GM21526 (cell line): ENCODE measurements at regions not wholly inside any gene's neighbourhood (a gene's known extent, or its start where the extent isn't known, plus 50 kb on each side); places are given as distances from the start of the nearest gene placed in this dataset.
"Not testable (repeated sequence)": the region's sequence is repeated elsewhere in the genome, so short reads cannot be mapped to it uniquely, and the experiment has no call there.

ENCODE experiments used
- ATAC-seq: cut with Tn5 transposase; IDR thresholded peaks from one replicate; pipeline ENCODE4 v1.9.1; 2021; ENCODE audit warnings: moderate library complexity; ENCODE audit not compliant: unreplicated experiment, low FRiP score

GRCh38 chr5:112532654-112533360 is 113.7 kb upstream of the EPB41L4A start:
- ATAC-seq = no peak

DNA sequence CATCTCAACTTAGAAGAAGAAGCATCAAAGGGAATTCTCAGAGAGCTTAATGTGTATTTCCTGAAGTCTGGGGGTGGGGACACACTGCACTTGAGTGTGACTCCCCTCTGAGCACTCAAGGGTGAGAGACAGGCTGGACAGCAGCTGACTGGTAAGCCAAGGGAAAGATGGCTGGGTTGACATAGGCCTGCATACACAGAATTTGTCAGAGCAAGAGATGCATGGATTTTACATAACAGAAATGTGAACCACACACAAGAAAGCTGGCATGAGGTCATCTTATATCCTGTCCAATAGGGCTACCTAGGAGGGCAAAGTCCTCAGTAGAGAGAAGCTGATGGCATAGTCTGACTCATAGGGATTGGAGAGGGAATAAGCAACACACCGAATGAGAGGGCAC is 114.3 kb upstream of the EPB41L4A start:
- no peak for ATAC-seq

DNA sequence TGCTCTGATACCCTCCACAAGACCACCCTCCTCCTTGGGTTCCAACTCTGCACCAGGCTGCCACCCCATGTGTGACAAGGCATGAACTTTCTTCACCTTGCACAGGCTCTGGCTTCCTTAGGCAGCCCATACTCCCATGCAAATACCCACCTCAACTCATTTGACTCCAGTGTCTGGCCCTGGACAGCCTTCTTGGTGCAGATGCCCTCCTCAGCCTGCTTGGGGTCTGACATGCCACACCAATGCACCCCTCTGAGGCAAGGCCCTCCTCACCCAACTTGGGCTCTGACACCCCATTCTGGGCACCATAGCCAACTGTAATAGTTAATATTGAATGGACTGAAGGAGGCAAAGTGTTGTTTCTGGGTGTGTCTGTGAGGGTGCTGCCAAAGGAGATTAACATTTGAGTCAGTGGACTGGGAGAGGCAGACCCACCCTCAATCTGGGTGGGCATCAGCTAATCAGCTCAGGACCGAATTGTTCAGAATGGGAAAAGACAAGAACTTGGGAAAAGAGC is 115.0 kb upstream of the EPB41L4A start:
- no peak for ATAC-seq

DNA sequence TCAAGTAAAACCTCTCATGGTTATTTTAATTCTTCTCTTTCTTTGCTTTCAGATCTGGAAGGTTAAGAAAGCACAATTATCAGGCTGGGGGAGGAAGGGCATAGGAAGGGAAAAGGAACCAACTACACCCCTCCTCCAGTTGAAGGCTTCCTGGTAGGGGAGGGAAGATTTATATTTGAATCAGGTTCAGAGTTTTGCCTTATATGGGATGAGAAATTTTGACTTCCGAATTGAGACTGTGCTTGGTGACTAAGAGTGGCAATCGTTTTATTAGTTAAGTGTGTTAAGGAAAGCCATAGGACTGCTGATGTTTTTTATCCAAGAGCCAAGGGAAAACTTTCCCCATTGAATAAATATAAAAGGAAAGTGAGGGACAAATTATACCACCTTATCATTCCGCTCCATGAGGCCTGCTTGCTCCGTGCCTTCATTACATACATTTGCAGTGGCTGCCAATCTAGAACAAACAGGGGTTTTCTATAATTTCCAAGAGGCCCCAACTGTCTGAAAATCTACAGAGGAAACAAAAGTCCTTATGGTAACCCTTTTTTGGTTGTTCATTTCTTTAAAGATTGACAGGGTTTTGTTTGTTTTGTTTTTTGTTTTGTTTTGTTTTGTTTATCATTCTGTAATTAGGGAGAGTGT is 115.7 kb upstream of the EPB41L4A start:
- ATAC-seq = no peak

- no peak for ATAC-seq
Observed at GRCh38 chr5:112535356-112535755, 116.3 kb upstream of the EPB41L4A start.

DNA sequence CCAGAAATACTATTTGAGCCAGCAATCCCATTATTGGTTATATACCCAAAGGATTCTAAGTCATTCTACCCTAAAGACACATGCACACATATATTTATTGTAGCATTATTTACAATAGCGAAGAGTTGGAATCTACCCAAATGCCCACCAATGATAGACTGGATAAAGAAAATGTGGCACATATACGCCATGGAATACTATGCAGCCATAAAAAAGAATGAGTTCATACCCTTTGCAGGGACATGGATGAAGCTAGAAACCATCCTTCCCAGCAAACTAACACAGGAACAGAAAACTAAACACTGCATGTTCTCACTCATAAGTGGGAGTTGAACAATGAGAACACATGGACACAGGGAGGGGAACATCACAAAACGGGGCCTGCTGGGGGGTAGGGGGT is 125.5 kb upstream of the EPB41L4A start:
- ATAC-seq = not testable (repeated sequence)

DNA sequence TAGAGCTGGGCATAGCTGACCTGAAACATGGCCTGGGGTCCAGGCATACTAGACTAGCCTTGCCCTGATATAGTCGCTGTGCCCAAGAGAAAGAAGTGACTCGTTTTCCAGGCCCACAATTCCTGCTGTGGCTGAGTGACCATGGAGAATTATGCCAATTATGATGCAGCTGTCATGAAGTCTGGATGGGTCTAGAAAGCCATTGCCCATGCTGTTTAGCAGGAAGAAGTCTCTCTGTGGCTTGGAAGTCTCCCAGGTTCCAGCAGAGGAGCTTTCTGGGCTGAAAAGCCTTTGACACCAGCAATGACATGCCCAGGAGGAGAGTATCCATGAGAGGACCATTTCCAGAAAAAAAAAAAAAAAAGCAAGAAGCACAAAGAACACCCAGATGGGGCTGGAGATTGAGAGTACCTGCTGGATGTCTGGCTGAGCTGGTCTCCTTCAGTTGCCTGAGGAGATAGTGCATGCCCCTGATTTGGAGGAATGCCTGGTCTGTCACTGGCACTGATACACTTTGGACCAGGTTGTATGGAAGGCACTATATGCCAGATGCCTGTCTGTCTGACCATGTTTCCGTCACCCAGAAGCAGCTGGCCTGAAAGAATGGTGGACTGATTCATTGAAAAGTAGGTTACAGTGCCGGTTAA is 128.0 kb upstream of the EPB41L4A start:
- ATAC-seq = no peak

DNA sequence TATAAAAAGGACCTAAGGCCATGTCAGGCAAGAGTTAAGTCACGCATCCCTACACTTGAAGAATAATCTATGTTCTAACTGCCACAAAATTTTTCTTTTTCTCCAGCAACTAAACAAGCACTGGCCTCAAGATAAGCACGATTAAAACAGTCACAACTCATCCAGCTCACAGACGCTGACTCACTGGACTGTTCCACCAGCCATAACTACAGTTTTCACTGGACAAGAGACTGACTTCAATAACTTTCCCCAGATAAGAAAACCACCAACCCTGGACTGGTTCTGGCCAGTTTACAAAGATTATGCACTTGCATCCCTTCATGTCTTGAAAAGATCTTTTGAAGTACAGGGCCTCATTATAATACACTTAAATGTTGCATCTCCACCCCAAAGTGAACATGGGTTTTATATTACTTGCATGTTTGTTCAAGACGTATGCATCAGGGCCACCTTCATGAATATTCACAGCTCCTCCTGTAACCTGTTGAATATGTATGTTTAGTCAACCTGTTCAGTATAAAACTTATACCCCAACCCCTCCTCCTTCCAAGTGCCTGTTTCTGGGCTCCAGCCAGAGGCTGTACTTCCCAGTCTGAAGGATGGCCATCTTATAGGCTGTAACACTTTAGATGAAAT is 129.3 kb upstream of the EPB41L4A start:
- no peak for ATAC-seq

DNA sequence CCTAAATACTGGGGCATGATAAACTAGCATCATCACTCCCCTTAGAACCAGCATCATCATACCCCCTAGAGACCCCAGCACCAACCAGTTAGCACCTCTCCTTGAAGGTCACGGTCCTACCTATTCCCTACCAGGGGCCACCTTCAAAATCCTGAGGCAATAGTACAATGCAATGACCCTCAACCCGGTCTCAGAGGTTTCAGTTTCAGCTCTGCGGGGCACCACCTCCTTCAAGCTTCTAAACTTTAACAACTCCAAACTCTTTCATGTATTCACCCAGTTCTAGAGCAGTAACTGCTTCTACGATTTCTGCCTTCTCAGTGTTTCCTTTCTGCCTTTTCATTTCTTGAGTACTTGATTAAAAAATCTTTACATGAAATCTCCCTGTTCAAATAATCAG is 130.1 kb upstream of the EPB41L4A start:
- peak; percentile 46 for ATAC-seq

- ATAC-seq = peak; percentile 41
Observed at GRCh38 chr5:112549605-112550166, 130.6 kb upstream of the EPB41L4A start.

DNA sequence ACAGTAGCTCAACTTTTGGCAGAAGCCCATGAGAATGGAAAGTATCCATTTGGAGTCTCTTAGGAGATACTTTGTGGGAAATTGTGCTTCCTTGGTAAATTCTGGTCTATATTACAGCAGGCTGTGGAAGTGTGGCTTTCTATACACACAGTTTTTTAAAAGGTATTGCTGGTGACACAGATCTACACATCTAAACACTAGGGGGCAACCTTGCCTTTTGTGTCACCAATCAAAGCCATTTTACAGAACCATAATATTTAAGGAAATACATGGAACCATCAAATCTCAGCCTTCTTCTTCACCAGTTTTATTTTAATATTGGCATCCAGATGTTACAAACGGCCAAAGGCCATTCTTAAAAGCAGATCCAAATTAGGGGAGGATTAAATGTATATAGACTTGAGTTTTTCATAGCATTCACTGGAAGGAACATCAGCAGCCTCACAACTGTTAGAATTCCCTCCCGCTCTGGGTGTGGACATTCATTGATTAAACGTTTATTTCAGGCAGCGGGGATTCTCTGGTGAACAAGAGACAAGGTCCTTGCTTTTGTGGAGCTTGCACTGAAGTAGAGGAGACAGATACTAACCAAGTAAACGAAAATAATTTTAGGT is 132.4 kb upstream of the EPB41L4A start:
- ATAC-seq = peak; percentile 55

DNA sequence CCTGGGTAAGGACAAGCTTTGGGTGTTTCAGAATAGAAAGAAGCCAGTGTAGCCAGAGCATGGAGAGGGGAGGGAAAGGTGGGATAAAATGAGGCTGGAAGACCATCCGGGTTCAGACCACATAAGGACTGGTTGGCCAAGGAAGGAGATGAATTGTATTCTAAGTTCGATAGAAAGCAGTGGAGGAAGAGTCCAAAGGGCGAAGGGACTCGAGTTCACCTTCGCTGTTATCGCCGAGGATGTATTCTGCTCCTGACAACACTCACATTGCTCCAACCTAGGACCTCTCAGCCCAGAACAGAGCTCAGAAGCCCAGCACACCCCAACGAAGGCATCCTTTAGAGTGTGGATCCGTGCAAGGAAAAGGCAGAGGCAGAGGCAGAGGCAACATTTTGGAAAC is 133.1 kb upstream of the EPB41L4A start:
- ATAC-seq = no peak

DNA sequence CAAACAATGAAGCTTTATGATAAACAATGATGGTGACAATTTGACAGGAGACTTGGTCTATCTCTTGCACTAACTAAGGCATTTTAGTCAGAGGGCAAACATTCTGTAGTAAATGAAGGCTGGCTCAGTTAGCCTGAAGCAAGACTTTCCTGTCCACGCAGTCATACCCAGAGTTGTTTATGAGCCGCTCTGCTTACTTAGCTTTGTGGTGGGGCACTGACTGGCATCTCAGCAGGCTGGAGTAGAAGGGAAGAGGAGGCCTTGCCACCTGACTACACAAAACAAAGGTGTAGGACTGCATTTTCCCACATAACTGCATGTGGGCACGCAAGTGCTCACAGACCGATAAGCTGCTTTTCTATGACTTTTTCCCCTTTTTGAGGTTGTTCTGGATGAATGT is 133.7 kb upstream of the EPB41L4A start:
- no peak for ATAC-seq

GRCh38 chr5:112554101-112554977 is 135.3 kb upstream of the EPB41L4A start:
- no peak for ATAC-seq

DNA sequence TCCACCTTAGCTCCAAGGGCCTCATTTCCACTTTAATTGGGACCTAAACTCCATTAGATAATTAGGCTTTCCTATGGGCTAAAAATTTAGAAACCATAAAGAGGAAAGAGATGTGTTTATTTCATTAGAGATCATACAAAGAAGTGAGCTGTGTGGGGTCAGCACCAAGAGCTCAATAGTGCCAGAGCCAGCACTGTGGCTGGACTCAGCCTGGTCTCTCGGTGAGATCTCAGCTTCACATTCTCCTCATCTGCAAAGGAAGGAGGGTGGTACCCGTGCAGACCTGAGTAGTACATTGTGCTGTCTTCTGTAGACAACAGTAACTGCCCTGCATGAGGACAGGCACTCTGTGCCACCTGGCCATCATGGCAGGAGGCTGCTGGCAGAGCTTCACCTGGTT is 136.1 kb upstream of the EPB41L4A start:
- no peak for ATAC-seq

DNA sequence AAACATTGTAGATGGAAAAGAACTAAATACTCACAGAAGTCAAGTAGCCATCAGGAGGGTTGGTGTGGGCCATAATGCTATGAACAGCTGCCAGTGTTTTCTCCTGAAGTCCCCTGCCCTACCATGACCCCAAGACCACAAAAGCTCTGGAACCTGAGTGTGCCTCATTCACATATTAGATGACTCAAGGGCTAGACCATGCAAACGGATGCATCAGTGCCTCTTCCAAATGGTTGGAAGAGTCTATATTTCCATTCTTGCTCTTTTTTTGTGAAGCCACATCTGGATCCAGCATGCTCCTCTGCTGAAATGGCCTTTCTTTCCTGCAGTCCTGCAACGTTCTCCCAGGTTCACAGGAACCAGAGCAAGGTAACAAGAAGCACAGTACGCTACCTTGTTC is 136.6 kb upstream of the EPB41L4A start:
- no peak for ATAC-seq

DNA sequence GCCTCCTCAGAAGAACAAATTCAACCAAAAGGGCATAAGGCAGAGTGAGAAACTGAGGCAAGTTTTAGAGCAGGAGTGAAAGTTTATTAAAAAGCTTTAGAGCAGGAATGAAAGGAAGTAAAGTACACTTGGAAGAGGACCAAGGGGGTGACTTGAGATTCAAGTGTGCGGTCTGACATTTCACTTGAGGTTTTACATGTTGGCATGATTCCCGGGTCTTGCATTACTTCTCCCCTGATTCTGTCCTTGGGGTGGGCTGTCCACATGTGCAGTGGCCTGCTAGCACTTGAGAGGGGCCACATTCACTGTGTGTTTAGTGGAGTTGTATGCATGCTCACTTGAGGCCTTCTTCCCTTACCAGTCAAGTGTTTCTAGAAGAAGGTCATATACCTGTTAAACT is 140.4 kb upstream of the EPB41L4A start:
- not testable (repeated sequence) for ATAC-seq

- no peak for ATAC-seq
Observed at GRCh38 chr5:112560371-112560770, 141.3 kb upstream of the EPB41L4A start.

DNA sequence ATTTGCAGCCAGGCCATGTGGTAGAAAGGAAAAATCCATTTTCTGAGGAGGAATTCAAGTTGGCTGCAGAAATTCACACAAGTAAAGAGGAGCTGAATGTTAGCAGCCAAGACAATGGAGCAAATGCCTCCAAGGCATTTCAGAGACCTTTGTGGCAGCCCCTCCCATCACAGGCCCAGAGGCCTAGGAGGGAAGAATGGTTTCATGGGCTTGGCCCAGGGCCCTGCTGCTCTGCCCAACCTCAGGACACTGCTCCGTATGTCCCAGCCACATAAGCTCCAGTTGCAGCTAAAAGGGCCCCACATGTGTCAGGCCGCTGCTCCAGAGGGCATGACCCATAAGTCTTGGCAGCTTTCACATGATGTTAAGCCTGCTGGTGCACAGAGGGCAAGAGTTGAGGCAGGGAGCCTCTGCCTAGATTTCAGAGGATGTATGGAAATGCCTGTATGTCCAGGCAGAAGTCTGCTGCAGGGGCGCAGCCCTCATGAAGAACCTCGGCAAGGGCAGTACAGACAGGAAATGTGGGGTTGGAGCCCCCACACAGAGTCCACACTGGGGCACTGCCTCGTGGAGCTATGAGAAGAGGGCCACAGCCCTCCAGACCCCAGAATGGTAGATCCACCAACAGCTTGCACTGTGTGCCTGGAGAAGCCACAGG is 144.2 kb upstream of the EPB41L4A start:
- ATAC-seq = no peak
